ENCODE measurements at regions not wholly inside any gene's neighbourhood (a gene's known extent, or its start where the extent isn't known, plus 50 kb on each side); places are given as distances from the start of the nearest gene placed in this dataset.

- TF ChIP-seq EZH2phosphoT487 (IDR thresholded peaks at IDR 0.05; ENCODE audit: low read depth) = no peak
- TF ChIP-seq, protein P1, sequence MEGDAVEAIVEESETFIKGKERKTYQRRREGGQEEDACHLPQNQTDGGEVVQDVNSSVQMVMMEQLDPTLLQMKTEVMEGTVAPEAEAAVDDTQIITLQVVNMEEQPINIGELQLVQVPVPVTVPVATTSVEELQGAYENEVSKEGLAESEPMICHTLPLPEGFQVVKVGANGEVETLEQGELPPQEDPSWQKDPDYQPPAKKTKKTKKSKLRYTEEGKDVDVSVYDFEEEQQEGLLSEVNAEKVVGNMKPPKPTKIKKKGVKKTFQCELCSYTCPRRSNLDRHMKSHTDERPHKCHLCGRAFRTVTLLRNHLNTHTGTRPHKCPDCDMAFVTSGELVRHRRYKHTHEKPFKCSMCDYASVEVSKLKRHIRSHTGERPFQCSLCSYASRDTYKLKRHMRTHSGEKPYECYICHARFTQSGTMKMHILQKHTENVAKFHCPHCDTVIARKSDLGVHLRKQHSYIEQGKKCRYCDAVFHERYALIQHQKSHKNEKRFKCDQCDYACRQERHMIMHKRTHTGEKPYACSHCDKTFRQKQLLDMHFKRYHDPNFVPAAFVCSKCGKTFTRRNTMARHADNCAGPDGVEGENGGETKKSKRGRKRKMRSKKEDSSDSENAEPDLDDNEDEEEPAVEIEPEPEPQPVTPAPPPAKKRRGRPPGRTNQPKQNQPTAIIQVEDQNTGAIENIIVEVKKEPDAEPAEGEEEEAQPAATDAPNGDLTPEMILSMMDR (IDR thresholded peaks at IDR 0.05; ENCODE audit: low read depth, low read length) = no peak
- H2AFZ ChIP-seq (ENCODE audit: low read depth, low read length) = no peak overlapping the region
Measured at GRCh38 chr21:25342816-25343215, 264.5 kb downstream of the MRPL39 start.

GRCh38 chr21:25341981-25342380 is 265.3 kb downstream of the MRPL39 start:
- Histone ChIP-seq H3K27me3 (ENCODE audit: low read depth, low read length) (no peaks in the 10 kb centered on the region), H3K36me3 (replicated peaks; ENCODE audit: low read depth, low read length) (no peaks in the 10 kb centered on the region), H3K79me2 (ENCODE audit: low read length) (no peaks in the 10 kb centered on the region), H3K9ac (ENCODE audit: low read length) (no peak overlapping the region), H3K9me3 (ENCODE audit: insufficient read depth, low read length) (no peaks in the 10 kb centered on the region), H4K20me1 (ENCODE audit: insufficient read depth, low read length) (no peaks in the 10 kb centered on the region), H2AFZ (ENCODE audit: low read depth, low read length) (no peak overlapping the region), H3K4me3 (ENCODE audit: low read length) (no peak overlapping the region), H3K27ac (ENCODE audit: low read length) (no peak overlapping the region), H3K4me2 (ENCODE audit: low read length) (no peak overlapping the region), H3K4me1 (ENCODE audit: low read length) (no peaks in the 10 kb centered on the region)
- no peak for TF ChIP-seq EZH2phosphoT487 (IDR thresholded peaks at IDR 0.05; ENCODE audit: low read depth)
- TF ChIP-seq, protein P1 (IDR thresholded peaks at IDR 0.05; ENCODE audit: low read depth, low read length) = no peak

More at GRCh38 chr21:25342816-25343215, 264.5 kb downstream of the MRPL39 start:
- Histone ChIP-seq H3K4me3 (ENCODE audit: low read length) (no peak overlapping the region), H3K36me3 (replicated peaks; ENCODE audit: low read depth, low read length) (no peaks in the 10 kb centered on the region), H3K27me3 (ENCODE audit: low read depth, low read length) (no peaks in the 10 kb centered on the region), H3K9ac (ENCODE audit: low read length) (no peak overlapping the region), H4K20me1 (ENCODE audit: insufficient read depth, low read length) (no peaks in the 10 kb centered on the region), H3K9me3 (ENCODE audit: insufficient read depth, low read length) (no peaks in the 10 kb centered on the region), H3K27ac (ENCODE audit: low read length) (no peak overlapping the region), H3K79me2 (ENCODE audit: low read length) (no peaks in the 10 kb centered on the region), H3K4me1 (ENCODE audit: low read length) (no peaks in the 10 kb centered on the region), H3K4me2 (ENCODE audit: low read length) (no peak overlapping the region)

DNA sequence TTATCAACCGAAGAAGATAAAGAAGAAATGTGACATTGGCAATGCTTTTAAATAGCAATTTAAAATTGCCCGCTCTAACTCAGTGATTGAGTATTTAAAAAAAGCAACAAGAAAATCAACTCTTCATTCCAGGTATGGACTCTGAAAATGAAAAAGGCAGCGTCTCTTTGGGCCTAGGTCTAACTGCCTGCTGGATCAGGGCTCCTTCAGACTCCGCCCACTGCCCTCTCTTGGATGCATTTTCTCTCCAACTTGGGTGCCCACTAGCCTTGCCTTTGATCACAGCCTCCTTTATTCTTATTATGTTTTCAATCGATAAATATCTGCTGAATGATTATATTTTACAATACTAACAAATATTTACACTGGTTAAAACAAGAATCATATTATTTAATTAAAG is 268.9 kb downstream of the MRPL39 start:
- H3K4me3 ChIP-seq (ENCODE audit: low read length) = no peak overlapping the region
- H3K4me2 ChIP-seq (ENCODE audit: low read length) = no peak overlapping the region
- peaks cover 9% of the 10 kb centered on the region for H3K4me1 ChIP-seq (ENCODE audit: low read length)

DNA sequence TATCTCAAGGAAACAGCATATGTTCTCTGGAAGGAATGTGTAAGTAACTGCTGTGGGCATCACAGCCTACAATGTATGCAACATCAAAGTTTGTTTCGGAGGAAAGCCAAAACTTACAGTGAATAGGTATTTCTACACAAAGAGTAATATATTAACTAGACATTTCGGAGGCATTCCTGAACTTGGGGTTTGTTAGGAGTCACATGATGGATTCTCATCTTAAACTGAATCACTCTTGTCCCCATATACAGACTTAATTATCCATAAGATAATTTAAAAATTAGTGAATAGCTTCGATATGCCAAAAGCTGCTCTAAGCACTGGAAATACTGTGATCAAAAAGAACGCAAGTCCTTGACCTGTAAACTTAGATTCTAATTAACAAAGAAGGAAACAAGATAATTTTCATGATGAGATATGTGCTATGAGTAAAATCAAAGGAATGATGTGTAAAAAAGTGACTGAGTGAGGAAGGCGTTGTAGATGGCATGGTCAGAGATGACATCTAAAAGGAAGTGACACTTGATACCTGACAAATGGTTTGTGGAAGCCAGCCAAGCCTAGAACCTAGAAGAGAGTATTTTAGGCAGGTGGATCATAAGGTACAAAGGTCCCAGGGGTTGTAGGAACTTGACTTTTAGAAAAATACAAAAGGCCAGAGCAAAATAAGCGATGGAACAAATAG is 273.1 kb downstream of the MRPL39 start:
- H3K36me3 ChIP-seq (replicated peaks; ENCODE audit: low read depth, low read length) = no peaks in the 10 kb centered on the region
- no peak overlapping the region for H3K4me3 ChIP-seq (ENCODE audit: low read length)
- H3K27me3 ChIP-seq (ENCODE audit: low read depth, low read length) = no peaks in the 10 kb centered on the region
- no peak for TF ChIP-seq EZH2phosphoT487 (IDR thresholded peaks at IDR 0.05; ENCODE audit: low read depth)
- TF ChIP-seq, protein P1 (IDR thresholded peaks at IDR 0.05; ENCODE audit: low read depth, low read length) = no peak
- H3K9me3 ChIP-seq (ENCODE audit: insufficient read depth, low read length) = no peaks in the 10 kb centered on the region
- H3K27ac ChIP-seq (ENCODE audit: low read length) = no peak overlapping the region
- H3K79me2 ChIP-seq (ENCODE audit: low read length) = no peaks in the 10 kb centered on the region
- H3K9ac ChIP-seq (ENCODE audit: low read length) = no peak overlapping the region
- H2AFZ ChIP-seq (ENCODE audit: low read depth, low read length) = no peak overlapping the region
- H3K4me2 ChIP-seq (ENCODE audit: low read length) = no peak overlapping the region
- peaks cover 9% of the 10 kb centered on the region for H3K4me1 ChIP-seq (ENCODE audit: low read length)
- no peaks in the 10 kb centered on the region for H4K20me1 ChIP-seq (ENCODE audit: insufficient read depth, low read length)

More for the DNA sequence above, 268.9 kb downstream of the MRPL39 start:
- H2AFZ ChIP-seq (ENCODE audit: low read depth, low read length) = no peak overlapping the region
- H3K36me3 ChIP-seq (replicated peaks; ENCODE audit: low read depth, low read length) = no peaks in the 10 kb centered on the region
- H3K27ac ChIP-seq (ENCODE audit: low read length) = no peak overlapping the region
- H3K79me2 ChIP-seq (ENCODE audit: low read length) = no peaks in the 10 kb centered on the region
- H3K9me3 ChIP-seq (ENCODE audit: insufficient read depth, low read length) = no peaks in the 10 kb centered on the region
- H4K20me1 ChIP-seq (ENCODE audit: insufficient read depth, low read length) = no peaks in the 10 kb centered on the region
- H3K9ac ChIP-seq (ENCODE audit: low read length) = no peak overlapping the region
- H3K27me3 ChIP-seq (ENCODE audit: low read depth, low read length) = no peaks in the 10 kb centered on the region
- TF ChIP-seq, protein P1 (IDR thresholded peaks at IDR 0.05; ENCODE audit: low read depth, low read length) = no peak

Measured in OCI-LY3 (cell line).